ENCODE measurements at regions not wholly inside any gene's neighbourhood (a gene's known extent, or its start where the extent isn't known, plus 50 kb on each side); places are given as distances from the start of the nearest gene placed in this dataset.

DNA sequence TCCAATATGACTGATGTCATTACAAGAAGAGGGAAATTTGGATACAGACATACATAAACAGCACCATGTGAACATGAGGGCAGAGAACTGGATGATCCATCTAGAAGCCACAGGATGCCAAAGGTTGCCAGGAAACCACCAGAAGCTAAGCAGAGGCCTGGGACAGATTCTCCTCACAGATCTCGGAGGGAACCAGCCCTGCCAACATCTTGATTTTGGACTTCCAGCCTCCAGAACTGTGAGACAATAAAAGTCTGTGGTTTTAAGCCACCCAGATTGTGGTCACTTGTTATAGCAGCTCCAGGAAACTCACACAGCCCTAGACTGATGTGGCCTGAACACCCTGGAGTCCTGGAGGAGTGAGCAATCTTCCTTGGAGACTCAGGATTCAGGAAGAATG is 351.6 kb downstream of the EIPR1 start:
- no peak for TF ChIP-seq EZH2 (IDR thresholded peaks at IDR 0.05; ENCODE audit: borderline replicate concordance, insufficient read depth, low read depth, low read length, poor library complexity, severe bottlenecking)
- TF ChIP-seq, protein P1, sequence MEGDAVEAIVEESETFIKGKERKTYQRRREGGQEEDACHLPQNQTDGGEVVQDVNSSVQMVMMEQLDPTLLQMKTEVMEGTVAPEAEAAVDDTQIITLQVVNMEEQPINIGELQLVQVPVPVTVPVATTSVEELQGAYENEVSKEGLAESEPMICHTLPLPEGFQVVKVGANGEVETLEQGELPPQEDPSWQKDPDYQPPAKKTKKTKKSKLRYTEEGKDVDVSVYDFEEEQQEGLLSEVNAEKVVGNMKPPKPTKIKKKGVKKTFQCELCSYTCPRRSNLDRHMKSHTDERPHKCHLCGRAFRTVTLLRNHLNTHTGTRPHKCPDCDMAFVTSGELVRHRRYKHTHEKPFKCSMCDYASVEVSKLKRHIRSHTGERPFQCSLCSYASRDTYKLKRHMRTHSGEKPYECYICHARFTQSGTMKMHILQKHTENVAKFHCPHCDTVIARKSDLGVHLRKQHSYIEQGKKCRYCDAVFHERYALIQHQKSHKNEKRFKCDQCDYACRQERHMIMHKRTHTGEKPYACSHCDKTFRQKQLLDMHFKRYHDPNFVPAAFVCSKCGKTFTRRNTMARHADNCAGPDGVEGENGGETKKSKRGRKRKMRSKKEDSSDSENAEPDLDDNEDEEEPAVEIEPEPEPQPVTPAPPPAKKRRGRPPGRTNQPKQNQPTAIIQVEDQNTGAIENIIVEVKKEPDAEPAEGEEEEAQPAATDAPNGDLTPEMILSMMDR (IDR thresholded peaks at IDR 0.05): no peak
